Caco-2 (cell line): ENCODE measurements at regions not wholly inside any gene's neighbourhood (a gene's known extent, or its start where the extent isn't known, plus 50 kb on each side); places are given as distances from the start of the nearest gene placed in this dataset.

ENCODE experiments used
- BruUV-seq: library from RNA; stranded (reverse); fragments of 400-500 nt; replicated peaks from 2 replicates; lab custom pipeline; 2021; lab: Mats Ljungman, UMichigan
- CTCF ChIA-PET: fragments of 300-600 bp; sonication (Branson Sonifier 250); formaldehyde crosslinking; loops from one replicate; lab custom pipeline; 2022; ENCODE audit warnings: antibody characterized with exemption; lab: Charles Lee
- POLR2A ChIA-PET: fragments of 300-600 bp; sonication (Branson Sonifier 250); formaldehyde crosslinking; loops from one replicate; lab custom pipeline; 2022; ENCODE audit warnings: antibody characterized with exemption; lab: Charles Lee
- DNase-seq, 2 experiments: peaks; one replicate each; pipeline versions ENCODE4 v3.0.0 to v3.0.0-alpha.2; 2020 to 2022
- H3K27me3 ChIP-seq: replicated peaks from 2 replicates; pipeline ENCODE4 v1.6.0; 2011; ENCODE audit warnings: low read length; ENCODE audit not compliant: control insufficient read depth, insufficient read depth
- H3K36me3 ChIP-seq: 2 replicates; pipeline ENCODE4 v1.5.1; 2011; ENCODE audit warnings: low read length; ENCODE audit not compliant: control insufficient read depth, insufficient read depth
- H3K4me1 ChIP-seq: fragments of 250-450 bp; sonication (Bioruptor Pico); 2 replicates; pipeline ENCODE4 v1.5.1; 2020; ENCODE audit warnings: mild to moderate bottlenecking
- H3K4me3 ChIP-seq: 2 replicates; pipeline ENCODE4 v1.5.1; 2011; ENCODE audit warnings: low read depth, mild to moderate bottlenecking, control low read depth, low read length
- H3K9me3 ChIP-seq: fragments of 250-450 bp; sonication (Bioruptor Pico); 2 replicates; pipeline ENCODE4 v1.5.1; 2020; ENCODE audit warnings: mild to moderate bottlenecking, moderate library complexity
- H3K27ac Mint-ChIP-seq: one replicate; pipeline ENCODE4 v1.8.0; 2022; ENCODE audit warnings: mixed read lengths; ENCODE audit not compliant: unreplicated experiment
- H3K27me3 Mint-ChIP-seq: one replicate; pipeline ENCODE4 v1.8.0; 2022; ENCODE audit warnings: mixed read lengths; ENCODE audit not compliant: insufficient read depth, unreplicated experiment
- H3K36me3 Mint-ChIP-seq: one replicate; pipeline ENCODE4 v1.8.0; 2022; ENCODE audit warnings: mild to moderate bottlenecking, mixed read lengths; ENCODE audit not compliant: insufficient read depth, unreplicated experiment
- H3K4me1 Mint-ChIP-seq: one replicate; pipeline ENCODE4 v1.8.0; 2022; ENCODE audit warnings: low read depth, mixed read lengths; ENCODE audit not compliant: unreplicated experiment
- H3K4me3 Mint-ChIP-seq: one replicate; pipeline ENCODE4 v1.8.0; 2022; ENCODE audit warnings: mild to moderate bottlenecking, moderate library complexity, mixed read lengths; ENCODE audit not compliant: unreplicated experiment
- H3K9me3 Mint-ChIP-seq: one replicate; pipeline ENCODE4 v1.8.0; 2022; ENCODE audit warnings: mixed read lengths; ENCODE audit not compliant: unreplicated experiment
- CTCF ChIP-seq, 2 experiments: fragments of 200-600 bp in 1 of 2; IDR thresholded peaks; 1 replicate in 1 of 2; 2 replicates in 1 of 2; pipeline versions ENCODE4 v1.5.1 to v1.8.0; 2011 to 2022; ENCODE audit warnings: antibody characterized with exemption in 1 of 2, control low read depth in 1 of 2, inconsistent platforms in 1 of 2, low read depth in 1 of 2, low read length in 1 of 2, mild to moderate bottlenecking in 1 of 2, moderate library complexity in 1 of 2; ENCODE audit not compliant: insufficient read depth in 1 of 2, severe bottlenecking in 1 of 2, unreplicated experiment in 1 of 2
- intact Hi-C: fragments of 100-400 bp; cut with micrococcal nuclease; formaldehyde crosslinking; loops from one replicate; pipeline ENCODE4 v1.10.0; 2022; ENCODE audit not compliant: unreplicated experiment

DNA sequence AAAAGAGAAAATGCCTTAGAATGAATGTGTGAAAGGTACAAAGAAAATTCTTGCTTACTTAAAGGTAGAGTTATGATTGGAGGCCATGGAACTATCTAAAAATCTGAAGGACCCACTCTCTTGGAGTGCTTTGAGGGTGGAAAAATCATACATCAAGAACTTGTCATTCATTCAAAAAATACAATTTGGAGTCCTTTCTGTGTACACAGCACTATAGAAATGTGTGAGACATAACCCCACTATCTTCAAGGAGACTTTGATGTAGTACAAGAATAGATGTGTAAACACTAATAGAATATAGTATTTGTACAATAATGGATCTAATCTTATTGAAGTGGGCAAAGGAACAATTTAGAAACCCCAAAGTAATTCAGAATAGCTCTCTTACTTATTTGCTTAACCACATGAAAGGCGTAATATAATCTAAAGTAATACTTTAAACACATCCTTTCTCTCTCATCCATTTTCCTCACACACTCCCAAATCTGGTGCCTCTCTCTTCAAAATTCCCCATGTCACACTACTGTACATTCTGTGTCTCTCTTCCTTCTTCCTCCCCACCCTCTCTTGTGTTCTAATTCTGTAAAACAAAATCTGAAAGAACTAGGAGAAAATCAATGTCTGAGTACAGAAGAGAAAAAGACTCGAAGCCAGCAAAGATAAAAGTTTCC lies 166.7 kb downstream of the DNAJB9 start:
- Histone ChIP-seq H3K27me3 (no peaks in the 10 kb centered on the region), H3K4me1 (peaks cover 26% of the 10 kb centered on the region), H3K4me3 (no peak overlapping the region), H3K36me3 (no peaks in the 10 kb centered on the region), H3K9me3 (no peaks in the 10 kb centered on the region)
- H3K4me3 Mint-ChIP-seq = peak overlapping the region; percentile 3
- TF ChIP-seq CTCF (IDR thresholded peaks at IDR 0.05; ENCODE audit: insufficient read depth in 1 of 2, low read depth in 1 of 2, low read length in 1 of 2, severe bottlenecking in 1 of 2, unreplicated experiment in 1 of 2) = no peak
- H3K36me3 Mint-ChIP-seq = peaks cover 17% of the 10 kb centered on the region
- CTCF ChIA-PET = no interaction called here
- H3K27me3 Mint-ChIP-seq = no peaks in the 10 kb centered on the region
- H3K27ac Mint-ChIP-seq = peak overlapping the region; percentile 1
- intact Hi-C loops = loop anchor here (1.0 to 10.0 kb wide), 6 partner anchors 69 to 1938 kb away; no protein-coding TSS in a partner anchor
- BruUV-seq = no TSS peak
- POLR2A ChIA-PET = no interaction called here
- peak in 1 of 2 experiments; percentile 41 for DNase-seq
- H3K4me1 Mint-ChIP-seq = peaks cover 14% of the 10 kb centered on the region
- peaks cover 20% of the 10 kb centered on the region for H3K9me3 Mint-ChIP-seq

GRCh38 chr7:108770981-108771745 lies 201.5 kb downstream of the DNAJB9 start:
- Histone ChIP-seq H3K27me3 (no peaks in the 10 kb centered on the region), H3K9me3 (no peaks in the 10 kb centered on the region), H3K4me1 (no peaks in the 10 kb centered on the region), H3K4me3 (no peak overlapping the region), H3K36me3 (no peaks in the 10 kb centered on the region)
- no TSS peak for BruUV-seq
- ChIA-PET CTCF (no interaction called here), POLR2A (no interaction called here)
- H3K4me3 Mint-ChIP-seq = no peak overlapping the region
- TF ChIP-seq CTCF (IDR thresholded peaks at IDR 0.05; ENCODE audit: insufficient read depth in 1 of 2, low read depth in 1 of 2, low read length in 1 of 2, severe bottlenecking in 1 of 2, unreplicated experiment in 1 of 2) = no peak
- no peaks in the 10 kb centered on the region for H3K36me3 Mint-ChIP-seq
- H3K9me3 Mint-ChIP-seq = no peaks in the 10 kb centered on the region
- no peaks in the 10 kb centered on the region for H3K4me1 Mint-ChIP-seq
- no peak for DNase-seq
- no peaks in the 10 kb centered on the region for H3K27me3 Mint-ChIP-seq
- intact Hi-C loops = no loop called here
- H3K27ac Mint-ChIP-seq = no peak overlapping the region

- Mint-ChIP-seq H3K4me3 (no peak overlapping the region), H3K9me3 (no peaks in the 10 kb centered on the region), H3K36me3 (no peaks in the 10 kb centered on the region), H3K27me3 (no peaks in the 10 kb centered on the region), H3K27ac (no peak overlapping the region), H3K4me1 (no peaks in the 10 kb centered on the region)
- no peak for DNase-seq
- BruUV-seq = no TSS peak
- no peak for TF ChIP-seq CTCF (IDR thresholded peaks at IDR 0.05; ENCODE audit: insufficient read depth in 1 of 2, low read depth in 1 of 2, low read length in 1 of 2, severe bottlenecking in 1 of 2, unreplicated experiment in 1 of 2)
- Histone ChIP-seq H3K9me3 (no peaks in the 10 kb centered on the region), H3K27me3 (no peaks in the 10 kb centered on the region), H3K4me1 (no peaks in the 10 kb centered on the region), H3K36me3 (no peaks in the 10 kb centered on the region), H3K4me3 (no peak overlapping the region)
- POLR2A ChIA-PET = no interaction called here
- intact Hi-C loops = no loop called here
- CTCF ChIA-PET = no interaction called here
Measured at GRCh38 chr7:108771853-108772252, 202.2 kb downstream of the DNAJB9 start.
